ENCODE measurements at regions not wholly inside any gene's neighbourhood (a gene's known extent, or its start where the extent isn't known, plus 50 kb on each side); places are given as distances from the start of the nearest gene placed in this dataset.

DNA sequence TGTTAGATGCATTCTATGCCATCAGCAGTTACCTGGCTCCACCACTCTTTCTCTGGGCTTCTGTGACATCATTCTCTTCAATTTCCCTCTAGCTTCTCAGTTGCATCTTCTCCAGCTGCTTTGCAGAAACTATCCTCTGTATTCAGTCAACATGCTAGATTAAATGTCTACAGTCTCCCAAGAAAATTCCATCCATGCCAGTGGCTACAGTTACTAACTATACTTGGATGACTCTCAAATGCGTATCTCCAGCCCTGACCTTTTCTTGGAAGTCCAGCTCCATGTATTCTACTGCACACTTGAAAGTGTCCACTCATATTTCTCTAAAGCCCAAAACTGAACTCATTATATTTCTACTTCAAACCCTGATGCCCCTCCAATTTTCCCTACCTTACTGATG, 232.3 kb upstream of the TENM3 start:
- no peak for TF ChIP-seq POLR2AphosphoS5 (IDR thresholded peaks at IDR 0.05; ENCODE audit: low read depth, low read length)
- TF ChIP-seq PHF20 (CRISPR knock-in tag; IDR thresholded peaks at IDR 0.05), result no peak

Data from HepG2 (cell line).